Retinal pigment epithelial cell (primary cell): ENCODE measurements at regions not wholly inside any gene's neighbourhood (a gene's known extent, or its start where the extent isn't known, plus 50 kb on each side); places are given as distances from the start of the nearest gene placed in this dataset.
A peak's percentile ranks its signal among the peaks of the same experiment; 100 is the strongest.
"Not testable (repeated sequence)": the region's sequence is repeated elsewhere in the genome, so short reads cannot be mapped to it uniquely, and the experiment has no call there.

Experiments
- DNase-seq: peaks from one replicate; pipeline ENCODE4 v3.0.0-alpha.2; 2010; ENCODE audit warnings: low read depth
- H3K4me3 ChIP-seq: 2 replicates; pipeline ENCODE4 v1.5.1; 2011; ENCODE audit warnings: mild to moderate bottlenecking, low read length, control low read depth, moderate library complexity
- TF ChIP-seq, protein P1 (sequence below): conservative IDR thresholded peaks from 2 replicates; pipeline ENCODE4 v1.5.1; 2011; ENCODE audit warnings: low read depth, low read length, control low read depth, inconsistent platforms

DNA sequence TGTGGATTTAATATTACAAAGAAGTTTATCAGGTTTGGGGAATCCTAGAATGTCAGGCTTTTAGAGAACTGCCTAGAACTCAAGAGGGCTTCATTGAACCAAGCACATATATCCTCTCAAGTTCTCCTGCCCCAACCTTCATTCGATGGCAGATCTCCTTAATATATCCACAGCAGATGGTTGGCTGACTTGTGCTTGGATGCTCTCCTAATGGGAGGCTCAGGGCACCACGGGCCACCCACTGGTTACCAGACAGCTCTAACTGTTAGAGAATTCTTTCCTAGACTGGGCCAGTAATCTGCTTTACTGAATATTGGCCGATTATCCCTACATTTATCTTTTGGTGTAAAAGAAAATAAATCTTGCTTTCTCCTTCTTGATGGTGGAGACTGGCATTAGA is 87.2 kb upstream of the ATP8B1 start:
- no peak overlapping the region for H3K4me3 ChIP-seq
- no peak for DNase-seq
- TF ChIP-seq, protein P1, sequence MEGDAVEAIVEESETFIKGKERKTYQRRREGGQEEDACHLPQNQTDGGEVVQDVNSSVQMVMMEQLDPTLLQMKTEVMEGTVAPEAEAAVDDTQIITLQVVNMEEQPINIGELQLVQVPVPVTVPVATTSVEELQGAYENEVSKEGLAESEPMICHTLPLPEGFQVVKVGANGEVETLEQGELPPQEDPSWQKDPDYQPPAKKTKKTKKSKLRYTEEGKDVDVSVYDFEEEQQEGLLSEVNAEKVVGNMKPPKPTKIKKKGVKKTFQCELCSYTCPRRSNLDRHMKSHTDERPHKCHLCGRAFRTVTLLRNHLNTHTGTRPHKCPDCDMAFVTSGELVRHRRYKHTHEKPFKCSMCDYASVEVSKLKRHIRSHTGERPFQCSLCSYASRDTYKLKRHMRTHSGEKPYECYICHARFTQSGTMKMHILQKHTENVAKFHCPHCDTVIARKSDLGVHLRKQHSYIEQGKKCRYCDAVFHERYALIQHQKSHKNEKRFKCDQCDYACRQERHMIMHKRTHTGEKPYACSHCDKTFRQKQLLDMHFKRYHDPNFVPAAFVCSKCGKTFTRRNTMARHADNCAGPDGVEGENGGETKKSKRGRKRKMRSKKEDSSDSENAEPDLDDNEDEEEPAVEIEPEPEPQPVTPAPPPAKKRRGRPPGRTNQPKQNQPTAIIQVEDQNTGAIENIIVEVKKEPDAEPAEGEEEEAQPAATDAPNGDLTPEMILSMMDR, result no peak

DNA sequence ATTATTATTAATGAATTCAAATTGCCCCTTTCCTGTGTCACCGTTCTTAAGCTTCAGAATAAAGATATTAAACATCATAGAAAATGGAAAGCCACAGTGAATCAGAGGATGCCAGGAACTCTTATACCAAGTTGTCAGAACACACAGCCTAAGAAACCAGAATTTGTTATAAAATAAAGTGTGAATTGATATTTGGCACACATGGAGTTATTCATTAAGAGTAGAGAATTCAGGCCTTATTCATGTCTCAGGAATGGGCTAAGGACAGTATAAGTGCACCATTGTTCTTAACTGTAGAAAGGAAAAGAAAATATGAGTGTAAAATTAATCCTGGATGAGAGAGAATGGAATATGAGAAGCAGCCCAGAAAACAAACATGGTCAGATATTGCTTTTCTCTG is 86.7 kb upstream of the ATP8B1 start:
- no peak overlapping the region for H3K4me3 ChIP-seq
- TF ChIP-seq, protein P1, result no peak
- DNase-seq, result peak; percentile 37

DNA sequence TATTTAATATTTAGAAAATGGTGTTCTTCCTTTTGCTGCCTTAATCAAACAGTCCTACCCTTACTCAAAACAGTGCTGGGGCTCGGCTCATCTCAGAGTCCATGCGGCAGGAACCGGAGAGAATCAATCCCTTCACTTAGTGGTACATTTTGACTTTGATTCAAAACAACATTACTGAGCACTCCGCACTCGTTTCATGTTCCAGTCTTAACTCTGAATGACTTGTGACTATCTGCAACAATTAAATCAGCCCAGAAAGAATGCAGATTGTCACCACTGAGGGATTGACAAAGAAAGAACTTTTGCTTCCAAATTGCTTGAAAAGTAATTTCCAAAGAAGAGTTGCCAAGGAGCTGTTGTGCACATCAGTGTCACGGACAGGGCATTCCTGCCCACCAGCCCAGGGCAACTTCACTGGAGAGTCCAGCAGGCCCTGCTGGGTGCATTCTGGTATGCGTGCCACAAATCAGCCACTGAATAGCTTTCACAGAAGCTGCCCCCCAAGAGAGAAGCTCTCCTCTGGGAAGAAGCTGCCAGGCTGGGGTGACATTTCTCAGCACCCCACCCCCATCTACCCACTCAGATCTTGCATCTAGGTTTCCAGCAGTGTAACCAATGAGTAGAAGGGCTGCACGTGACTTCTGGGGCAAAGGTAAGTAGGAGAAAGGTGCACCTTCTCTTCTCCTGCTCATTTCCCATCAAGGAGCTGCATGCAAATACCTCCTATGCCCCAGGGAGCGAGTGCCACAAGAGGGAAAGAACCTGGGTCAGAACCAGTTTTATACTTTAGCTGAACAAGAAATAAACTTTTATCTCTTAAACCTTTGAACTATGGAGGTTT is 84.6 kb upstream of the ATP8B1 start:
- no peak overlapping the region for H3K4me3 ChIP-seq
- TF ChIP-seq, protein P1, result no peak
- DNase-seq, result no peak

DNA sequence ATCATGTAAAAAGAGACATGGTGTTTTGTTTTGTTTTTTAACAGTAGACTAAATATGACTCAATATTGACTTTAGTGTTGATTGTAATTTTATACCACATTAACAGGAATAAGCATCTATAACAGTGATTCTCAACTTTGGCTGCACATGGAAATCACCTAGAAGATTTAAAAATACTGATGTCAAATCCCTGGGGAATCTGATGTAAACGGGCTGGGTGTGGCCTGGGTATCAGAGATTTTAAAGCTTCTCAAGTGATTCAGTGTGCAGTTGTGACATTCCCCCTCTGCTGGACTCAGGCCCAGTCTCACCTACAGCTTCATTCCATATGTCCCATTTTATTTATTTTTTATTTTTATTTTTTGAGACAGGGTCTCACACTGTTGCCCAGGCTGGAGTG is 82.8 kb upstream of the ATP8B1 start:
- H3K4me3 ChIP-seq, result no peak overlapping the region
- no peak for DNase-seq
- TF ChIP-seq, protein P1, result no peak

DNA sequence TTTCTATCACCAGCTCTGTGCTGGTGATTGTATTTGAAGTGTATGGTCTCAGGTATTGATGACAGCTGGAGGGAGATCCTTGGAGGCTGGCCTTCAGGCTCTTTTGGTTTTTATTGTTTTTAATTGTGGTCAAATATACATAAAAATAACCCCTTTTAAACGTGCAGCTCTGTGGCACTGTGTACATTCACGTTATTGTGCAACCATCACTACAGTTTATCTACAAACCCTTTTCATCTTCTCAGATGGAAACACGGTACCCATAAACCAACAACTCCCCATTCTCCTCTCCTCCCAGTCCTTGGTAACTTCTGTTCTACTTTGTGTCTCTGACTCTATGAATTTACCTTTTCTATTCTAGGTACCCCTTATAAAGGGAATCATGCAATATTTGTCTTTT is 79.3 kb upstream of the ATP8B1 start:
- TF ChIP-seq, protein P1, result no peak
- H3K4me3 ChIP-seq, result no peak overlapping the region
- no peak for DNase-seq

DNA sequence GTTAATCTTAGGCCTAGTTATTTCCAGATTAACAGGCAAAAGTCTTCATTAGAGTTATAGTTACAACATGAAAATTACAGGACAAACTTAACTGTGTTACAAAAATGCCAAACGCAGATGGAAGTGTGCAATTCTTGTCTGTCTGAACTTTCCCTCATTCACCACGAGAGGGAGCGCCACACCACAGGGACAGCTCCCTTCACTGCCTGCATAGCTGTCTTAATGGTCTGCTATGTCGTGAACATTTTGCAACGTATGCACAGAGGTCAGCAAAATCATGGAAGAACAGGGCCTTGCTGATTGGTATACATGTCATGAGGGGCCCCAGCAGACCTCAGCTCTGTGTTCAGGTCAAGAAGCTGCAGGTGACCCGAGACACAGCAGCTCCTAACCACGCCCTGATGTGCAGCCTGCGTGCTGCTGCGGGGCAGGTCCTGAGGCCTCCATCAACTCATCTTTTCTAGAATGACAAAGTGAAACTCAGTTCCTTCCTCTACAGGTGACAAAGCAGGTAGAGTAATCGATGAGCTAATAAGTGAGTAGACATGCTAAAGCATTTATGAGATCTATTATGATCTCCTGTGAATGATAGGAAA is 78.8 kb upstream of the ATP8B1 start:
- H3K4me3 ChIP-seq, result no peak overlapping the region
- DNase-seq, result peak; percentile 46
- TF ChIP-seq, protein P1, result peak; percentile 97

DNA sequence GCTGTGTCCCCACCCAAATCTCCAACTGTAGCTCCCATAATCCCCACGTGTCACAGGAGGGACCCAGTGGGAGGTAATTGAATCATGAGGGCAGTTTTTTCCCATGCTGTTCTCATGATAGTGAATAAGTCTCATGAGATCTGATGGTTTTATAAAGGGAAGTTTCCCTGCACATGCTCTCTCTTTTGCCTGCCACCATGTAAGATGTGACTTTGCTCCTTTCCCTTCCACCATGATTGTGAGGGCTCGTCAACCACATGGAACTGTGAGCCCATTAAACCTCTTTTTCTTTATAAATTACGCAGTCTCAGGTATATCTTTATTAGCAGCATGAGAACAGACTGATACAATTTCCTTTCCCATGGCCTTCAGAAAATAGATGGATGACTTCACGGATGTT is 76.8 kb upstream of the ATP8B1 start:
- H3K4me3 ChIP-seq, DNase-seq: not testable (repeated sequence)
